HCT116 (cell line): ENCODE measurements at regions not wholly inside any gene's neighbourhood (a gene's known extent, or its start where the extent isn't known, plus 50 kb on each side); places are given as distances from the start of the nearest gene placed in this dataset.

Source experiments
- ATAC-seq: fragments of 200-7000 bp; cut with Tn5 transposase; 2 replicates; pipeline ENCODE4 v1.9.1; 2020; ENCODE audit warnings: mild to moderate bottlenecking, moderate library complexity
- BruUV-seq: library from RNA; stranded (reverse); fragments of 400-500 nt; replicated peaks from 2 replicates; lab custom pipeline; 2021; lab: Mats Ljungman, UMichigan
- CTCF ChIA-PET: fragments of 300-600 bp; sonication (Branson Sonifier 250); formaldehyde crosslinking; loops from one replicate; lab custom pipeline; 2021; ENCODE audit warnings: antibody characterized with exemption; lab: Charles Lee
- POLR2A ChIA-PET: fragments of 300-600, 350-600 bp; sonication (Branson Sonifier 250); formaldehyde crosslinking; loops from one replicate; lab custom pipeline; 2021; ENCODE audit warnings: antibody characterized with exemption; lab: Charles Lee
- RAD21 ChIA-PET, 2 experiments: fragments of 300-600 bp; sonication (Branson Sonifier 250); formaldehyde crosslinking; loops; one replicate each; lab custom pipeline; 2023; ENCODE audit warnings: low total read pairs in 2 of 2; ENCODE audit not compliant: uncharacterized antibody in 2 of 2, unreplicated experiment in 2 of 2, low non-redundant PET in 1 of 2; lab: Charles Lee
- DNase-seq: peaks from one replicate; pipeline ENCODE4 v3.0.0-alpha.2; 2010; ENCODE audit warnings: low read depth, low spot score
- H2AFZ ChIP-seq: fragments of 200-600 bp; shearing (Covaris generic), sonication (generic); 2 replicates; pipeline ENCODE4 v1.6.1; 2017; ENCODE audit warnings: low read depth, mixed run types, mixed read lengths, antibody characterized with exemption, low read length; ENCODE audit not compliant: poor library complexity, severe bottlenecking
- H3K27ac ChIP-seq: 2 replicates; pipeline ENCODE4 v1.5.1; 2012; ENCODE audit warnings: low read depth, low read length
- H3K27me3 ChIP-seq: fragments of 200-600 bp; sonication (generic); 2 replicates; pipeline ENCODE4 v1.6.1; 2016; ENCODE audit warnings: mixed run types, low read length, mixed read lengths; ENCODE audit not compliant: insufficient read depth
- H3K36me3 ChIP-seq, 2 experiments: fragments of 200-500 bp in 1 of 2; fragments of 200-600 bp in 1 of 2; sonication (Bioruptor generic) in 1 of 2; sonication (generic) in 1 of 2; 2 replicates each; pipeline versions ENCODE4 v1.5.1 to v1.6.1; 2014 to 2016; ENCODE audit warnings: low read length in 2 of 2, inconsistent platforms in 1 of 2, mixed read lengths in 1 of 2, mixed run types in 1 of 2; ENCODE audit not compliant: insufficient read depth in 2 of 2, control insufficient read depth in 1 of 2
- H3K4me1 ChIP-seq, 2 experiments: fragments of 200-600 bp in 1 of 2; sonication (generic) in 1 of 2; 2 replicates each; pipeline versions ENCODE4 v1.5.1 to v1.6.1; 2012 to 2017; ENCODE audit warnings: low read length in 2 of 2, inconsistent platforms in 1 of 2, mild to moderate bottlenecking in 1 of 2, mixed read lengths in 1 of 2, mixed run types in 1 of 2, moderate library complexity in 1 of 2; ENCODE audit not compliant: insufficient read depth in 2 of 2, control insufficient read depth in 1 of 2
- H3K4me2 ChIP-seq: fragments of 200-600 bp; sonication (generic); 2 replicates; pipeline ENCODE4 v1.6.1; 2017; ENCODE audit warnings: mixed run types, low read length, mixed read lengths
- H3K4me3 ChIP-seq, 2 experiments: fragments of 200-600 bp in 1 of 2; sonication (generic) in 1 of 2; replicated peaks in 1 of 2; 2 replicates each; pipeline ENCODE4 v1.5.1; 2011 to 2016; ENCODE audit warnings: low read length in 2 of 2, control low read depth in 1 of 2, low read depth in 1 of 2, mild to moderate bottlenecking in 1 of 2, mixed read lengths in 1 of 2, mixed run types in 1 of 2
- H3K79me2 ChIP-seq: fragments of 200-600 bp; sonication (generic); 2 replicates; pipeline ENCODE4 v1.6.1; 2017; ENCODE audit warnings: mild to moderate bottlenecking, mixed run types, low read length, moderate library complexity, mixed read lengths; ENCODE audit not compliant: insufficient read depth
- H3K9ac ChIP-seq: fragments of 200-600 bp; sonication (generic); 2 replicates; pipeline ENCODE4 v1.6.1; 2016; ENCODE audit warnings: low read length, mixed read lengths
- H3K9me2 ChIP-seq: fragments of 200-600 bp; sonication (generic), shearing (Covaris generic); 2 replicates; pipeline ENCODE4 v1.6.1; 2017; ENCODE audit warnings: mixed run types, mild to moderate bottlenecking, moderate library complexity; ENCODE audit not compliant: insufficient read depth
- H3K9me3 ChIP-seq, 2 experiments: fragments of 200-500 bp in 1 of 2; fragments of 200-600 bp in 1 of 2; sonication (Bioruptor generic) in 1 of 2; sonication (generic) in 1 of 2; 2 replicates each; pipeline ENCODE4 v1.6.1; 2014 to 2017; ENCODE audit warnings: low read length in 2 of 2, mixed read lengths in 2 of 2, inconsistent platforms in 1 of 2, low read depth in 1 of 2, mild to moderate bottlenecking in 1 of 2, mixed run types in 1 of 2, moderate library complexity in 1 of 2; ENCODE audit not compliant: control insufficient read depth in 1 of 2, insufficient read depth in 1 of 2
- H4K20me1 ChIP-seq: fragments of 200-600 bp; sonication (generic), shearing (Covaris generic); 2 replicates; pipeline ENCODE4 v1.6.1; 2017; ENCODE audit warnings: mixed run types, mild to moderate bottlenecking, moderate library complexity; ENCODE audit not compliant: insufficient read depth
- CBX3 ChIP-seq: IDR thresholded peaks from 2 replicates; pipeline ENCODE4 v1.6.1; 2012; ENCODE audit warnings: low read depth
- CEBPB ChIP-seq: IDR thresholded peaks from 2 replicates; pipeline ENCODE4 v1.6.1; 2012; ENCODE audit warnings: low read depth
- EGR1 ChIP-seq: IDR thresholded peaks from 2 replicates; pipeline ENCODE4 v1.6.1; 2012; ENCODE audit warnings: low read depth
- ELF1 ChIP-seq: IDR thresholded peaks from 2 replicates; pipeline ENCODE4 v1.6.1; 2012; ENCODE audit warnings: low read depth, borderline replicate concordance
- EZH2 ChIP-seq: fragments of 200-600 bp; sonication (generic); IDR thresholded peaks from 2 replicates; pipeline ENCODE4 v1.6.1; 2017; ENCODE audit warnings: antibody characterized with exemption, mixed run types
- EZH2phosphoT487 ChIP-seq: fragments of 200-600 bp; IDR thresholded peaks from 2 replicates; pipeline ENCODE4 v1.6.1; 2018; ENCODE audit warnings: antibody characterized with exemption, borderline replicate concordance
- FOSL1 ChIP-seq: IDR thresholded peaks from 2 replicates; pipeline ENCODE4 v1.6.1; 2012; ENCODE audit warnings: low read depth
- POLR2A ChIP-seq: IDR thresholded peaks from 2 replicates; pipeline ENCODE4 v1.7.0; 2011; ENCODE audit warnings: borderline replicate concordance; ENCODE audit not compliant: insufficient read depth, insufficient read length; ENCODE audit errors: extremely low read depth
- POLR2AphosphoS5 ChIP-seq: IDR thresholded peaks from 2 replicates; pipeline ENCODE4 v1.6.1; 2011; ENCODE audit warnings: mild to moderate bottlenecking, low read depth, low read length, moderate library complexity
- RAD21 ChIP-seq: IDR thresholded peaks from 2 replicates; pipeline ENCODE4 v1.6.1; 2012; ENCODE audit warnings: low read depth, mild to moderate bottlenecking
- SP1 ChIP-seq: IDR thresholded peaks from 2 replicates; pipeline ENCODE4 v1.6.1; 2012; ENCODE audit warnings: low read depth
- SRF ChIP-seq: IDR thresholded peaks from 2 replicates; pipeline ENCODE4 v1.6.1; 2012; ENCODE audit warnings: low read depth
- TCF7L2 ChIP-seq: IDR thresholded peaks from 2 replicates; pipeline ENCODE4 v1.7.0; 2011; ENCODE audit warnings: borderline replicate concordance, inconsistent platforms; ENCODE audit not compliant: insufficient read depth, insufficient read length; ENCODE audit errors: extremely low read depth
- YY1 ChIP-seq: IDR thresholded peaks from 2 replicates; pipeline ENCODE4 v1.6.1; 2011; ENCODE audit warnings: low read length, low read depth, moderate library complexity, mild to moderate bottlenecking; ENCODE audit not compliant: insufficient replicate concordance; ENCODE audit errors: extremely low read depth
- intact Hi-C: fragments of 100-400 bp; cut with micrococcal nuclease; formaldehyde crosslinking; loops from 2 replicates; pipeline ENCODE4 v1.10.0; 2022
- TF ChIP-seq, protein P1 (sequence below): IDR thresholded peaks from 2 replicates; pipeline ENCODE4 v1.6.1; 2012

DNA sequence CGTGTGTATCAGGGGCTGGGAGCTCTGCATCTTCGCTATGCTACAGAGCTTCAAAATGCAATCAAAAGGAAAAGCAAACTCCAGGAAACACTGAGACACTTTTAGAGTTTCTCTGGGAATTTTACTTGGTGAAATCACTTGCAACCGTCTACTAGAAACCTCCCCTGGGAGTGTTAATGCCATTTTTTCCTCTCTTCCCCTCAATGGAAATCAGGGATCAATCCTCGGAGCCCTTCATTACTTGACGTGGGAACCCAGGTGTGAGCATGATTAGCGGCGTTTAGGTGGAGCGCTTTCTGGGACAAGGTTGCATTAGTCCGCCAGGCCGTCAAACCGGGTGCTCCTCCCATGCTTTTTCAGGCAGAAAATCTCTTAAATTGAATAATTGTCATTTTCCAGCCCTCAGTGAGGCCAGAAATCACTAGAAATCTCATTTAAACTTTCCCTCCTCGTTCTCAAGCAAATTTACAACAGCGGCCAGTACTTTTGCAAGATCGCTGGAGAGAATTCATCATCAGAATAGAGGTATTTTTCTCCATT lies 191.3 kb downstream of the IRX1 start:
- RAD21 ChIA-PET = no interaction called here
- no peaks in the 10 kb centered on the region for H3K79me2 ChIP-seq
- H3K9me2 ChIP-seq = no peaks in the 10 kb centered on the region
- H3K9ac ChIP-seq = no peak overlapping the region
- POLR2A ChIA-PET = no interaction called here
- no peak overlapping the region for H2AFZ ChIP-seq
- ATAC-seq = no peak
- BruUV-seq = no TSS peak
- intact Hi-C loops = no loop called here
- no peaks in the 10 kb centered on the region for H3K4me1 ChIP-seq
- TF ChIP-seq YY1 (no peak), SP1 (no peak), CBX3 (no peak), FOSL1 (no peak), EZH2phosphoT487 (no peak)
- TF ChIP-seq, protein P1, sequence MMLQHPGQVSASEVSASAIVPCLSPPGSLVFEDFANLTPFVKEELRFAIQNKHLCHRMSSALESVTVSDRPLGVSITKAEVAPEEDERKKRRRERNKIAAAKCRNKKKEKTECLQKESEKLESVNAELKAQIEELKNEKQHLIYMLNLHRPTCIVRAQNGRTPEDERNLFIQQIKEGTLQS = no peak
- TF ChIP-seq, all 23 proteins: peak for 0
- H3K4me2 ChIP-seq = no peak overlapping the region
- H3K27ac ChIP-seq = no peak overlapping the region
- H3K36me3 ChIP-seq = no peaks in the 10 kb centered on the region
- DNase-seq = no peak
- no peaks in the 10 kb centered on the region for H4K20me1 ChIP-seq
- peaks cover 8 to 37% of the 10 kb centered on the region in 2 experiments; a peak in 3 of 4 replicates for H3K9me3 ChIP-seq
- CTCF ChIA-PET = no interaction called here
- no peaks in the 10 kb centered on the region for H3K27me3 ChIP-seq
- no peak overlapping the region for H3K4me3 ChIP-seq

DNA sequence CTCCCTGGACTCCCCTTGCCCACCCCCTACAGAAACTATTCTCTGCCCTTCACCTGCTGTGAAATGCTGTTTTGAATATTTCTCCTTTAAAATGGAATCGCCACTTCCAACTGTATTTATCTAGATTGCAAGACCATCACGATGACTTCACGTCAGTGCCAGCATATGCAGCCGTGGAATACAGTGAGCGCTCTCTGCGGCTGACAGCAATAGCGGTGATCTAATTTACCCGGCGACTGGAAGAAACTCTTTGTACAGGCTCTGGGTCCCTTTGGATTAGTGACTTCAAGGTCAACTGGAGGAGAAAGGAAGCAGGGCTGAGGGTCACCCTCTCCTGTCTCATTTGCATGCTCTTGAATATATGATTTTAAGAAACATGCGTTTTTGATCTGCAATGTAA lies 192.0 kb downstream of the IRX1 start:
- H2AFZ ChIP-seq = no peak overlapping the region
- H3K9me2 ChIP-seq = no peaks in the 10 kb centered on the region
- H4K20me1 ChIP-seq = no peaks in the 10 kb centered on the region
- H3K9ac ChIP-seq = no peak overlapping the region
- TF ChIP-seq TCF7L2 (no peak), SRF (no peak), POLR2A (no peak), RAD21 (no peak), ELF1 (no peak), SP1 (no peak), CEBPB (no peak), CBX3 (no peak), POLR2AphosphoS5 (no peak), YY1 (no peak), EZH2 (no peak), EGR1 (no peak)
- TF ChIP-seq, protein P1 = no peak
- ChIA-PET RAD21 (no interaction called here), POLR2A (no interaction called here), CTCF (no interaction called here)
- intact Hi-C loops = no loop called here
- H3K79me2 ChIP-seq = no peaks in the 10 kb centered on the region
- H3K27me3 ChIP-seq = no peaks in the 10 kb centered on the region
- no peak overlapping the region for H3K4me3 ChIP-seq
- no peaks in the 10 kb centered on the region for H3K36me3 ChIP-seq
- no peaks in the 10 kb centered on the region for H3K4me1 ChIP-seq
- no peak for ATAC-seq
- peaks cover 8 to 33% of the 10 kb centered on the region in 2 experiments; a peak in 3 of 4 replicates for H3K9me3 ChIP-seq
- BruUV-seq = no TSS peak
- no peak overlapping the region for H3K27ac ChIP-seq
- H3K4me2 ChIP-seq = no peak overlapping the region
- DNase-seq = no peak
